GM12892 (cell line): ENCODE measurements at regions not wholly inside any gene's neighbourhood (a gene's known extent, or its start where the extent isn't known, plus 50 kb on each side); places are given as distances from the start of the nearest gene placed in this dataset.

Experiments used
- POLR2A ChIP-seq: IDR thresholded peaks from 2 replicates; pipeline ENCODE4 v1.6.1; 2011; ENCODE audit warnings: low read depth, low read length, control low read depth
- POLR2AphosphoS5 ChIP-seq: IDR thresholded peaks from 2 replicates; pipeline ENCODE4 v1.6.1; 2011; ENCODE audit warnings: low read depth, low read length, control low read depth

GRCh38 chr12:74896186-74896585 lies 313.5 kb downstream of the KCNC2 start:
- TF ChIP-seq POLR2A (no peak), POLR2AphosphoS5 (no peak)
